Glutamatergic neuron (in vitro differentiated cells): ENCODE measurements at regions not wholly inside any gene's neighbourhood (a gene's known extent, or its start where the extent isn't known, plus 50 kb on each side); places are given as distances from the start of the nearest gene placed in this dataset.

ENCODE experiments used
- DNase-seq: peaks from one replicate; pipeline ENCODE4 v3.0.0; 2022
- H3K27ac Mint-ChIP-seq: one replicate; pipeline ENCODE4 v1.8.0; 2020; ENCODE audit warnings: mild to moderate bottlenecking, mixed read lengths, inconsistent platforms; ENCODE audit not compliant: unreplicated experiment
- H3K27me3 Mint-ChIP-seq: one replicate; pipeline ENCODE4 v1.8.0; 2020; ENCODE audit warnings: mild to moderate bottlenecking, moderate library complexity, mixed read lengths, inconsistent platforms; ENCODE audit not compliant: unreplicated experiment
- H3K36me3 Mint-ChIP-seq: one replicate; pipeline ENCODE4 v1.8.0; 2020; ENCODE audit warnings: mild to moderate bottlenecking, mixed read lengths, inconsistent platforms; ENCODE audit not compliant: unreplicated experiment
- H3K4me1 Mint-ChIP-seq: one replicate; pipeline ENCODE4 v1.8.0; 2020; ENCODE audit warnings: mild to moderate bottlenecking, low read depth, mixed read lengths, inconsistent platforms; ENCODE audit not compliant: unreplicated experiment
- H3K4me3 Mint-ChIP-seq: one replicate; pipeline ENCODE4 v1.8.0; 2020; ENCODE audit warnings: mild to moderate bottlenecking, mixed read lengths, inconsistent platforms; ENCODE audit not compliant: unreplicated experiment
- H3K9me3 Mint-ChIP-seq: one replicate; pipeline ENCODE4 v1.8.0; 2020; ENCODE audit warnings: mild to moderate bottlenecking, moderate library complexity, mixed read lengths, inconsistent platforms; ENCODE audit not compliant: unreplicated experiment
- TF ChIP-seq, protein P1 (sequence below): fragments of 200-600 bp; sonication (generic); IDR thresholded peaks from one replicate; pipeline ENCODE4 v1.5.0; 2021; ENCODE audit not compliant: partially characterized antibody, unreplicated experiment

GRCh38 chr21:20511216-20511880 lies 486.9 kb upstream of the NCAM2 start:
- H3K4me3 Mint-ChIP-seq = no peak overlapping the region
- H3K27me3 Mint-ChIP-seq = peaks cover 2% of the 10 kb centered on the region
- H3K36me3 Mint-ChIP-seq = peaks cover 4% of the 10 kb centered on the region
- no peak overlapping the region for H3K27ac Mint-ChIP-seq
- H3K9me3 Mint-ChIP-seq = peaks cover 8% of the 10 kb centered on the region
- TF ChIP-seq, protein P1, sequence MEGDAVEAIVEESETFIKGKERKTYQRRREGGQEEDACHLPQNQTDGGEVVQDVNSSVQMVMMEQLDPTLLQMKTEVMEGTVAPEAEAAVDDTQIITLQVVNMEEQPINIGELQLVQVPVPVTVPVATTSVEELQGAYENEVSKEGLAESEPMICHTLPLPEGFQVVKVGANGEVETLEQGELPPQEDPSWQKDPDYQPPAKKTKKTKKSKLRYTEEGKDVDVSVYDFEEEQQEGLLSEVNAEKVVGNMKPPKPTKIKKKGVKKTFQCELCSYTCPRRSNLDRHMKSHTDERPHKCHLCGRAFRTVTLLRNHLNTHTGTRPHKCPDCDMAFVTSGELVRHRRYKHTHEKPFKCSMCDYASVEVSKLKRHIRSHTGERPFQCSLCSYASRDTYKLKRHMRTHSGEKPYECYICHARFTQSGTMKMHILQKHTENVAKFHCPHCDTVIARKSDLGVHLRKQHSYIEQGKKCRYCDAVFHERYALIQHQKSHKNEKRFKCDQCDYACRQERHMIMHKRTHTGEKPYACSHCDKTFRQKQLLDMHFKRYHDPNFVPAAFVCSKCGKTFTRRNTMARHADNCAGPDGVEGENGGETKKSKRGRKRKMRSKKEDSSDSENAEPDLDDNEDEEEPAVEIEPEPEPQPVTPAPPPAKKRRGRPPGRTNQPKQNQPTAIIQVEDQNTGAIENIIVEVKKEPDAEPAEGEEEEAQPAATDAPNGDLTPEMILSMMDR = no peak
- DNase-seq = no peak
- no peaks in the 10 kb centered on the region for H3K4me1 Mint-ChIP-seq

- no peak overlapping the region for H3K27ac Mint-ChIP-seq
- DNase-seq = no peak
- TF ChIP-seq, protein P1 = no peak
- H3K9me3 Mint-ChIP-seq = peaks cover 5% of the 10 kb centered on the region
- H3K4me3 Mint-ChIP-seq = no peak overlapping the region
- peaks cover 4% of the 10 kb centered on the region for H3K36me3 Mint-ChIP-seq
- no peaks in the 10 kb centered on the region for H3K4me1 Mint-ChIP-seq
- no peaks in the 10 kb centered on the region for H3K27me3 Mint-ChIP-seq
Observed at GRCh38 chr21:20515446-20515845, 482.8 kb upstream of the NCAM2 start.

DNA sequence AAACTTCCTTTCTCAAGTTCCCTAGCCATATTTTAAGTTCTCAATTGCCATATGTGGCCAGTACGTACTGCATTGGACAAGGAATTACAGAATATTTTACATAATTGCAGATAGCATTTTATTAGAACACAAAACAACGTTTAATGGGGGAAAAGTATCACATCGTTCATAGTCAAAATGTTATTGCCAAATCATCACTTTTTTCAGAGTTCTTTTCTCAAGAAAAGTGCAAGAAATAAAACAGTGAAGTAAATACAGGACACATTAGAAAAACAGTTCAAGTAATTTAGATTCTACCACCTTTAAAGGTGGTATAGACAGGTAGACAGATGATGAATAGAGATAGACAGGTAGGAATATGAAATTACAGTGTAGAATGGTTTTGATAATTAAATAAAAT lies 479.1 kb upstream of the NCAM2 start:
- no peaks in the 10 kb centered on the region for H3K9me3 Mint-ChIP-seq
- H3K4me3 Mint-ChIP-seq = no peak overlapping the region
- TF ChIP-seq, protein P1 = no peak
- no peaks in the 10 kb centered on the region for H3K36me3 Mint-ChIP-seq
- no peak overlapping the region for H3K27ac Mint-ChIP-seq
- no peak for DNase-seq
- H3K4me1 Mint-ChIP-seq = no peaks in the 10 kb centered on the region
- H3K27me3 Mint-ChIP-seq = no peaks in the 10 kb centered on the region

- H3K4me1 Mint-ChIP-seq = no peaks in the 10 kb centered on the region
- DNase-seq = no peak
- H3K27me3 Mint-ChIP-seq = no peaks in the 10 kb centered on the region
- TF ChIP-seq, protein P1 = no peak
- H3K9me3 Mint-ChIP-seq = no peaks in the 10 kb centered on the region
- no peak overlapping the region for H3K27ac Mint-ChIP-seq
- no peak overlapping the region for H3K4me3 Mint-ChIP-seq
- H3K36me3 Mint-ChIP-seq = no peaks in the 10 kb centered on the region
Observed at GRCh38 chr21:20522611-20523010, 475.6 kb upstream of the NCAM2 start.

- Mint-ChIP-seq H3K27me3 (no peaks in the 10 kb centered on the region), H3K27ac (no peak overlapping the region), H3K4me1 (no peaks in the 10 kb centered on the region), H3K36me3 (no peaks in the 10 kb centered on the region), H3K9me3 (no peaks in the 10 kb centered on the region), H3K4me3 (no peak overlapping the region)
- TF ChIP-seq, protein P1 = no peak
- DNase-seq = no peak
Observed at GRCh38 chr21:20523191-20523590, 475.0 kb upstream of the NCAM2 start.
